AG09319 (cell line): ENCODE measurements at regions not wholly inside any gene's neighbourhood (a gene's known extent, or its start where the extent isn't known, plus 50 kb on each side); places are given as distances from the start of the nearest gene placed in this dataset.

ENCODE experiments used
- DNase-seq: peaks from one replicate; pipeline ENCODE4 v3.0.0-alpha.2; 2010; ENCODE audit warnings: low read depth; ENCODE audit errors: extremely low read depth
- CTCF ChIP-seq: IDR thresholded peaks from 2 replicates; pipeline ENCODE4 v1.5.1; 2011; ENCODE audit warnings: low read depth, mild to moderate bottlenecking, inconsistent platforms, low read length, moderate library complexity

DNA sequence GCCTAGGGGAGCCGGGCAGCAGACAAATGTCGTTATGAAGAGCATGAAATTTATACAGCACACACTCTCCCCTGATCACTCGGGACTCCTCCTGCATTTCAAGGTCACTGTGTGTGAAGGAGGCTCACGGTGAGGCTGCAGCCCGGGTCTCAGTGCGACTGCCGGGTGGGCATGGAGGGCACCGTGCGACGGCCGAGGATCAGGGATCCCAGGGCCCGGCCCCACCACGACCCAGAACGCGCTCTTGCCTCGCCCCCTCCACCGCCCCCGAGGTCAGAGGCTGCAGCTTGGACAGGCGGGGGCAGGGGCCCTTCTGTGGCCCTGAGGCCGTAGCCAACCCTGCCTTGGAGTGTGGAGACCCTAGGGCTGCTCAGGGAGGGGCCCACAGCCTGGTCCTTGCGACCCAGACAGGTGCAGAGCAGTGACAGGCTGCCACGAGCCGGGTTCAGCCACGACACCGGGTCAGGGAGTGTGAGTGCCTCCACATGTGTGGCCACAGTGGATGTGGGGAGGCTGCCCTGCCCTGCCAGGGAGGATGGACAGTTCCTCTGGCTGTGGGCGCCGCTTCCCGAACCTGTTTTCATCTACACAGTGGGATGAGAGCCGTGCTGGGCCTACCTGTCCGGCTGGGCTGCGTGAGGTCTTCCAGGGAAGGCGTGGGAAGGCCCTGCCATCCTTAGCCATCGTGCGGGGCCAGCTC is 89.3 kb upstream of the NKX1-1 start:
- no peak for TF ChIP-seq CTCF
- DNase-seq = no peak

GRCh38 chr4:1494416-1495315 is 88.4 kb upstream of the NKX1-1 start:
- DNase-seq = no peak
- TF ChIP-seq CTCF = no peak

DNA sequence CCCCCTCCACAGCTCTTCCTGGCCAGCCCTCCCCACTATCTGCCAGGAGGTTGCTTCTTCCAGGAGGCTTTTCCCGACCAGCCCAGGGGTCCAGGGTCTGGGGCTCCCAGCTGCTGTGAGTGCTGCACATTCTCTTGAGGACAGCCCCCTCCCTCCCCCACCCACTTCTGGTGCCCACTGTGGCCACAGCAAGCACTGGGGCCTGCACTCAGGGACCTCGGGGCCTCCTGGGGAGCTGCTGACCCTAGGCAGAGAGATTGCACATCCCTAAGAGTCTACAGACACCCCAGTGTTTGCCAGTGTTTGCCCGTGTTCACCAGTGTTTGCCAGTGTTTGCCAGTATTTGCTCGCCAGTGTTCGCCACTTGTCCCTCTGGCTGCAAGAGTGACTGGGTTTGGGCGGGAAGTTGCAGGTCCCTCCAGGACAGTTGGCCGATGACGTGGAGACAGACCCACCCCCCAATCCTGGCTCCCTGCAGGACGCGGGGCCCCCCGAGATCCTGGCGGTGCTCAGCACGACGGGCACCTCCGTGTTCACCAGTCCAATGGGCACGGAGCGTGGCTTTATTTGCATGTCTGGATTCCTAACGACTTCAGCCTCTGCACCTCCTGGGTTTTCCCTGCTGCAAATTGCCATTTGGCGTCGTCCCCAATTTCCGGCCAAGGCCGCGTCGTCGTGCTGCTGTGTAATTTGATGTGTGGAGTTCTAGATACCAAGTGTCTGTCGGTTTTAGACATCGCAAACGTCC is 87.5 kb upstream of the NKX1-1 start:
- DNase-seq = no peak
- TF ChIP-seq CTCF = no peak

DNA sequence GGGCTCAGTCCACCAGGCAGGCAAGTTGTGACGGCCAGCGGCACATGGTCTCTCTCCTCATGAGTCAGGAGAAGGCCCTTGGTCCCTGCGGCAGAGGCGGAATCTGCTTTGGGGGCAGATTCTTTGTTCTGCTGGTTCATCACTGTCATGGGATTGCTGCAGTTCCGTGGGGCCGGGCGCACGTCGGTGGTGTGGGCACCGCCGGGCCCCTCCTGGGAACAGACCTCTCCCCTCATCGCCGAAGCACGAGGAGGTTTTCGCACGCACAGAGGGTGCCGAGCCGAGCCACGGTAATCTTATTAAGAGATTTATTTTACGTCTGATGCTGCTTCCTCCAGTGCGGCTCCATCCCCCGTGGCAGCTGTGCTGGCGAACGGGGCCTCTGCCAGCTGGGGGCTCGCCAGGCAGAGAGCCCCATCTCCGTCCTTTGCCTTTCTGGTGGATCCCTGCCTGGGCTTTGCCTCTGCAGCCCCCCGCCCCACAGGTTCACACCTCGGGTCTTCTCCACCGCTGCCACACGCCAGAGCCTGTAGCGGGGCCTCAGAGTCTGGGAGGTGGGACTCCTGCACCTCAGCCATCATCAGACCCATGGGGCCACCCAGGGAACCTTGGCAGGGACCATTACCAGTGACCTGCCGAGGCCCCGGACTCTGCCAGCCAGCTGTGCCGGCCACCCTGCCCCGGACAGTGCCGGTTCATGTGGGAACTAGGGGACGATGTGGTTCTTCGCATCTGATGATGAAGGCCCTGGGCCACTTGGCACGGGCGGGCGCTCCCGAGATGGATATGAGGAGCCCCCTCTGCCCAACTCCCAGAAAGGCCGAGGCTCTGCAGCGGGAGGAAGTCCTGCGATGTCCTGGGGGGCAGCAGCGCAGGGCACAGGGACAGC is 86.7 kb upstream of the NKX1-1 start:
- no peak for DNase-seq

DNA sequence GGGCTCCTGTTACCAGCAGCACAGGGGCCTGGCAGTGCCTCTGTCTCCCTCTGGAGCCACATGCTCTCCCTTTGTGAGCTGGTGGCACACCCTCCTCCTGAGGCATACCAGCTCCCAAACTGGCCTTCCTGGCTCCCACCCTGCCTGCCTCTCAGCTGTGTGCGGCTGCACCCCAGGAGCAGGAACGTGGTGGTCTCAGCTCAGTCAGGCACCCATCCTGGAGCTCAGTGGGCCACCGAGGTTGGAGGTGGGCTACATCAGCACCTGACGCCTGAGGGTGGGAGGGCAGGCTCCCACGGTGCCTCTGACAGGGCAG is 85.9 kb upstream of the NKX1-1 start:
- no peak for DNase-seq
- TF ChIP-seq CTCF = no peak

More for the DNA sequence above, 86.7 kb upstream of the NKX1-1 start:
- TF ChIP-seq CTCF = no peak

DNA sequence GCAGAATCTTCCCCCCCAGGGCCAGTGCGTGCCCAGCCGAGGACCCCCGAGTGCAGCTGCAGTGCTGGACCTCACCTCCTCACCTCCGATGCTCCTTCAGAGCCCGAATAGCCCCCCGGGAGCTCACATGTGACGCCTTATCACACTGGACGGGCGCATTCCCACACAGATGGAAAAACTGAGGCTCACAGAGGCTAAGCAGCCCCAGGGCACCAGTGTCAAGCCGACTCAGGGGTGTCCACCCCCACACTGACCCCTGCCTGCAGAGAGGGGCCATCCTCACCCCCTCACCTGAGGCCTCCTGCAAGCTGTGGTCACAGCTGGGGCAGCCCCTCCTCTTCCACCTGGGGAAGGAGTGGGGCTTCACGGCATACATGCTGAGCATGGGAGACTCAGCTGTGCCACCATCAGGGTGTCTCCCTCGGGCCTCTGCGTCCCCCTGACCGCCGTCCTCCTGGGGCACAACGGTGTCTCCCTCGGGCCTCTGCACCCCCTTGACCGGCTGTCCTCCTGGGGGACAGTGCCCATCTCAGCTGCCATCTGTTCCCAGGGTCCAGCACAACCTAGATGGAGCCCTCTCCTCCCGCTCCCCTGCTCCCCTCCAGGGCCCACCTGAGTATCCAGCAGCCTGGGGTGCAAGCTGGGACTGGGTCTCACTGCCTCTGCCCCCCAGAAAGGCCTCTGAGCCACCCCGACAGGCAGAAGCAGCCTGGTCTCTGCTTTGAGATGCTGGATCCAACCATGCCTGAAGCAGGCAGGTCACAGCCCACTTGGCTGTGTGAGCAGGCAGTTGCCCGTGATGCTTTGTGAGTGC is 85.3 kb upstream of the NKX1-1 start:
- DNase-seq = no peak
- TF ChIP-seq CTCF = no peak
